LNCaP clone FGC (cell line): ENCODE measurements at regions not wholly inside any gene's neighbourhood (a gene's known extent, or its start where the extent isn't known, plus 50 kb on each side); places are given as distances from the start of the nearest gene placed in this dataset.

Experiments used
- DNase-seq: peaks from one replicate; pipeline ENCODE4 v3.0.0-alpha.2; 2011; ENCODE audit warnings: low read depth
- H3K4me3 ChIP-seq: 2 replicates; pipeline ENCODE4 v1.5.1; 2011; ENCODE audit warnings: mild to moderate bottlenecking, low read depth, low read length, control low read depth
- CTCF ChIP-seq: IDR thresholded peaks from 2 replicates; pipeline ENCODE4 v1.5.1; 2012; ENCODE audit warnings: mild to moderate bottlenecking; ENCODE audit not compliant: control insufficient read depth, insufficient read depth; ENCODE audit errors: extremely low read depth

- TF ChIP-seq CTCF, result no peak
These were observed 150.7 kb upstream of the SFRP2 start for GRCh38 chr4:153939570-153939969.

GRCh38 chr4:153938994-153939393, 150.1 kb upstream of the SFRP2 start:
- H3K4me3 ChIP-seq, result no peak overlapping the region
- TF ChIP-seq CTCF, result no peak
- no peak for DNase-seq

More at GRCh38 chr4:153939570-153939969, 150.7 kb upstream of the SFRP2 start:
- no peak overlapping the region for H3K4me3 ChIP-seq
- no peak for DNase-seq

DNA sequence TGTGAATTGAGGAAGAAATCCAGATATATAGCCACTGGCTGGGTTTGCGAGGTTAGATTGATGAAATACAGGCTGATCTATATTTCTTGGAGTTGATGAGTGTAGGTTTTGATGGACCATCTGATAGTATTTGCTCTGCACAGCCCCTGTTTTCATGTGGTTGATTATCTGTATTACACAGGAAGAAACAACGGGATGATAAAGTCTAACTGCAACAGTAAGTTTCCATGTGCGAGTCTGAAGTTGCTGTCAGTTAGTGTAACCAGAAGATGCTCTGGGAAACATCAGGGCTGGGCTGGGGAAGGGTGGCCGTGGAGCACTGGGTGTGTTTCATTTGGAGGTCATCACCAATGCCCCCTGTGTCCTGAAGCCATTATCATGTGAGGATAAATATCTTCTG, 148.4 kb upstream of the SFRP2 start:
- no peak for TF ChIP-seq CTCF
- no peak overlapping the region for H3K4me3 ChIP-seq
- DNase-seq, result no peak

- no peak for DNase-seq
- TF ChIP-seq CTCF, result no peak
These were observed 147.2 kb upstream of the SFRP2 start for GRCh38 chr4:153936121-153936520.

DNA sequence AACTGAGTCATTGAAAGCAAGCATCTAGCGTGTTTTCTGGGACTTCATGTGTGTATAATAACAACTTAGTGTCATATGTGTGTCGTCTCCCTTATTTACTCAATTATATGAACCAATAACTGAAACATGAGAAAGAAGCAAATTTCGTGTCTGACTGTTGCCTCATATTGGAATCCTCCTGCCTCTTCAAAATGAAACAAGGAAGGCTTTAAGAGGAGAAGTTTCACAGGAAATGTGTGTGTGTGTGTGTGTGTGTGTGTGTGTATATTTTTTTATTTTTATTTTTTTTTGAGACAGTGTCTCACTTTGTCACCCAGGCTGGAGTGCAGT, 145.8 kb upstream of the SFRP2 start:
- H3K4me3 ChIP-seq, result no peak overlapping the region
- no peak for TF ChIP-seq CTCF
- DNase-seq, result no peak

More at GRCh38 chr4:153936121-153936520, 147.2 kb upstream of the SFRP2 start:
- no peak overlapping the region for H3K4me3 ChIP-seq

DNA sequence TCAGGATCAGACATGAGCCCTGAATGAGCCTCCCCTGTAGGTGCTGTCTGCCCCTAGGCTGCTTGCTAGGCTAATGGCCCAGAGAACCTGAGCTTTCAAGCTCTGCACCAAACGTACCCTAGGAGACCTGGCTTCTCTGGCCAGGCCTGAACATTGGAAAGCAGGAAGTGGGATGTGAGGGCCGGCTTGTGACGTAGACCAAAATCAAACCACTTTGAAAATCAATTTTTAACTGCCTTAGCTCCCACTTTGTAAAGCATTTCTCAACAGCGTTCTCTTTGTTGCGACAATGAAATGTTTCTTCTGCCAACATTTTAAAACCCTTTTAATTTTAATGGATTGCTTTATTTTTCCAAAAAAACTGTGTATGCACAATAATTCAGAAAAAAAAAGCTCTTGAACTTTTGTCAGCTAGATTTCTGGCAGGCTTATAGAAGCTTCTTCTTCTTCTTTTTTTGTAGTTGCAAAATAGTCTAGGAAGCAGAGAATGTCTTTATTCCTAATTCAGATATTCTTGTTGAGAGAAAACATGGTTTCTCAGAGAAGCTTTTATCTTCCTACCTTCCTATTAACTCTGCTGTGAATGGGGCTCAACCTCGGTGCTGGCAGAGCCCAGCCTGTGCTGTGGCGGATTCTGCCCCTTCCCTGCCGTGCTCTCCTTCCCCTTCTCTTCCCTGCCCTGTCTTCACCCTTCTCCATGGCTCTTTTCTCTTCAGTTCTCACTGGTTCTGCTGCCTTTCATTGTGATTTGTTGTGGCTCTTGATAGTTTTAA, 145.2 kb upstream of the SFRP2 start:
- H3K4me3 ChIP-seq, result no peak overlapping the region
- no peak for TF ChIP-seq CTCF
- no peak for DNase-seq

- no peak for TF ChIP-seq CTCF
- no peak overlapping the region for H3K4me3 ChIP-seq
- no peak for DNase-seq
These were observed 142.9 kb upstream of the SFRP2 start for GRCh38 chr4:153931804-153932203.
